Testis (tissue), 2 donors: ENCODE measurements at regions not wholly inside any gene's neighbourhood (a gene's known extent, or its start where the extent isn't known, plus 50 kb on each side); places are given as distances from the start of the nearest gene placed in this dataset.

Experiments used
- DNase-seq: peaks from one replicate; pipeline ENCODE4 v3.0.0-alpha.2; 2019
- H3K27ac ChIP-seq, 2 donors: fragments of 200-600 bp; sonication (generic); one replicate each; pipeline ENCODE4 v1.5.1; 2019
- H3K27me3 ChIP-seq: fragments of 200-600 bp; sonication (generic); one replicate; pipeline ENCODE4 v1.5.1; 2019
- H3K36me3 ChIP-seq: fragments of 200-600 bp; sonication (generic); one replicate; pipeline ENCODE4 v1.5.1; 2017; ENCODE audit warnings: low read depth; ENCODE audit errors: missing control alignments
- H3K4me1 ChIP-seq: fragments of 200-600 bp; sonication (generic); one replicate; pipeline ENCODE4 v1.5.1; 2019
- H3K4me3 ChIP-seq, 2 donors: fragments of 200-600 bp; sonication (generic); one replicate each; pipeline ENCODE4 v1.5.1; 2017 to 2019
- H3K9me3 ChIP-seq: fragments of 200-600 bp; sonication (generic); one replicate; pipeline ENCODE4 v1.5.1; 2017
- CTCF ChIP-seq, 3 experiments: fragments of 450-650 bp in 2 of 3; fragments of 200-600 bp in 1 of 3; sonication (generic) in 1 of 3; IDR thresholded peaks; one replicate each; pipeline ENCODE4 v1.5.1; 2016 to 2019; ENCODE audit warnings: antibody characterized with exemption in 3 of 3, mild to moderate bottlenecking in 2 of 3, moderate library complexity in 1 of 3
- POLR2A ChIP-seq: fragments of 450-650 bp; IDR thresholded peaks from one replicate; pipeline ENCODE4 v1.6.1; 2017; ENCODE audit warnings: antibody characterized with exemption, mild to moderate bottlenecking, moderate library complexity
- WGBS, 2 donors: methylation state at CpG; one replicate each; pipeline ENCODE4 v1.1.5; 2018; 5-methylcytosine and 5-hydroxymethylcytosine counted together
- intact Hi-C: fragments of 100-400 bp; cut with DNase I; formaldehyde crosslinking; loops from one replicate; pipeline ENCODE4 v1.15.1; 2023; ENCODE audit warnings: low total_unique reads

- no peak for DNase-seq
- intact Hi-C loops: no loop called here
- Histone ChIP-seq H3K27ac (no peak overlapping the region), H3K4me3 (no peak overlapping the region), H3K36me3 (no peaks in the 10 kb centered on the region), H3K9me3 (no peaks in the 10 kb centered on the region), H3K4me1 (no peaks in the 10 kb centered on the region), H3K27me3 (no peaks in the 10 kb centered on the region)
- no peak for TF ChIP-seq CTCF (IDR thresholded peaks at IDR 0.05)
- TF ChIP-seq POLR2A: no peak
- WGBS, 2 donors: 70 to 79% methylated on average over 1 of the region's 1 CpG
These were observed 401.9 kb upstream of the GRIA1 start for GRCh38 chr5:153088538-153088937.

- DNase-seq: no peak
- no peaks in the 10 kb centered on the region for H3K27me3 ChIP-seq
- intact Hi-C loops: no loop called here
- TF ChIP-seq CTCF (IDR thresholded peaks at IDR 0.05) (no peak), POLR2A (no peak)
- 81 to 82% methylated on average over 3 of the region's 3 CpGs for WGBS, 2 donors
- H3K36me3 ChIP-seq: no peaks in the 10 kb centered on the region
- H3K4me3 ChIP-seq: no peak overlapping the region
- no peak overlapping the region for H3K27ac ChIP-seq
- no peaks in the 10 kb centered on the region for H3K4me1 ChIP-seq
- H3K9me3 ChIP-seq: no peaks in the 10 kb centered on the region
These were observed 396.1 kb upstream of the GRIA1 start for GRCh38 chr5:153094333-153094732.

- H3K36me3 ChIP-seq: no peaks in the 10 kb centered on the region
These were observed 394.1 kb upstream of the GRIA1 start for GRCh38 chr5:153096381-153096780.

GRCh38 chr5:153099328-153099727 lies 391.1 kb upstream of the GRIA1 start:
- Histone ChIP-seq H3K27me3 (no peaks in the 10 kb centered on the region), H3K4me3 (no peak overlapping the region), H3K36me3 (no peaks in the 10 kb centered on the region), H3K4me1 (no peaks in the 10 kb centered on the region), H3K27ac (no peak overlapping the region), H3K9me3 (no peaks in the 10 kb centered on the region)
- TF ChIP-seq POLR2A: no peak
- TF ChIP-seq CTCF (IDR thresholded peaks at IDR 0.05): no peak
- 67 to 73% methylated on average over 1 of the region's 1 CpG for WGBS, 2 donors
- intact Hi-C loops: no loop called here
- DNase-seq: no peak

More at GRCh38 chr5:153096381-153096780, 394.1 kb upstream of the GRIA1 start:
- no peak overlapping the region for H3K4me3 ChIP-seq
- no peak overlapping the region for H3K27ac ChIP-seq
- no peak for TF ChIP-seq CTCF (IDR thresholded peaks at IDR 0.05)
- TF ChIP-seq POLR2A: no peak
- no peak for DNase-seq
- no peaks in the 10 kb centered on the region for H3K4me1 ChIP-seq
- no peaks in the 10 kb centered on the region for H3K9me3 ChIP-seq
- no peaks in the 10 kb centered on the region for H3K27me3 ChIP-seq
- 84 to 86% methylated on average over 4 of the region's 4 CpGs for WGBS, 2 donors
- intact Hi-C loops: no loop called here
